Coronary artery (tissue), 2 donors: ENCODE measurements at regions not wholly inside any gene's neighbourhood (a gene's known extent, or its start where the extent isn't known, plus 50 kb on each side); places are given as distances from the start of the nearest gene placed in this dataset.
"Not testable (repeated sequence)": the region's sequence is repeated elsewhere in the genome, so short reads cannot be mapped to it uniquely, and the experiment has no call there.

ENCODE experiments used
- DNase-seq: peaks from one replicate; pipeline ENCODE4 v3.0.0-alpha.2; 2017; ENCODE audit warnings: low spot score
- H3K27ac ChIP-seq, 2 donors: fragments of 200-600 bp; sonication (generic); one replicate each; pipeline ENCODE4 v1.5.1; 2016 to 2019
- H3K4me3 ChIP-seq: fragments of 200-600 bp; sonication (generic); 2 replicates; pipeline ENCODE4 v1.5.1; 2016; ENCODE audit warnings: mild to moderate bottlenecking, moderate library complexity
- TF ChIP-seq, protein P1 (sequence below): fragments of 200-600 bp; sonication (generic); IDR thresholded peaks from one replicate; pipeline ENCODE4 v1.5.1; 2019; ENCODE audit warnings: antibody characterized with exemption

GRCh38 chr9:3648722-3649246 lies 123.0 kb upstream of the RFX3 start:
- no peak overlapping the region for H3K4me3 ChIP-seq
- no peak for DNase-seq
- TF ChIP-seq, protein P1, sequence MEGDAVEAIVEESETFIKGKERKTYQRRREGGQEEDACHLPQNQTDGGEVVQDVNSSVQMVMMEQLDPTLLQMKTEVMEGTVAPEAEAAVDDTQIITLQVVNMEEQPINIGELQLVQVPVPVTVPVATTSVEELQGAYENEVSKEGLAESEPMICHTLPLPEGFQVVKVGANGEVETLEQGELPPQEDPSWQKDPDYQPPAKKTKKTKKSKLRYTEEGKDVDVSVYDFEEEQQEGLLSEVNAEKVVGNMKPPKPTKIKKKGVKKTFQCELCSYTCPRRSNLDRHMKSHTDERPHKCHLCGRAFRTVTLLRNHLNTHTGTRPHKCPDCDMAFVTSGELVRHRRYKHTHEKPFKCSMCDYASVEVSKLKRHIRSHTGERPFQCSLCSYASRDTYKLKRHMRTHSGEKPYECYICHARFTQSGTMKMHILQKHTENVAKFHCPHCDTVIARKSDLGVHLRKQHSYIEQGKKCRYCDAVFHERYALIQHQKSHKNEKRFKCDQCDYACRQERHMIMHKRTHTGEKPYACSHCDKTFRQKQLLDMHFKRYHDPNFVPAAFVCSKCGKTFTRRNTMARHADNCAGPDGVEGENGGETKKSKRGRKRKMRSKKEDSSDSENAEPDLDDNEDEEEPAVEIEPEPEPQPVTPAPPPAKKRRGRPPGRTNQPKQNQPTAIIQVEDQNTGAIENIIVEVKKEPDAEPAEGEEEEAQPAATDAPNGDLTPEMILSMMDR, result no peak
- H3K27ac ChIP-seq, result no peak overlapping the region

DNA sequence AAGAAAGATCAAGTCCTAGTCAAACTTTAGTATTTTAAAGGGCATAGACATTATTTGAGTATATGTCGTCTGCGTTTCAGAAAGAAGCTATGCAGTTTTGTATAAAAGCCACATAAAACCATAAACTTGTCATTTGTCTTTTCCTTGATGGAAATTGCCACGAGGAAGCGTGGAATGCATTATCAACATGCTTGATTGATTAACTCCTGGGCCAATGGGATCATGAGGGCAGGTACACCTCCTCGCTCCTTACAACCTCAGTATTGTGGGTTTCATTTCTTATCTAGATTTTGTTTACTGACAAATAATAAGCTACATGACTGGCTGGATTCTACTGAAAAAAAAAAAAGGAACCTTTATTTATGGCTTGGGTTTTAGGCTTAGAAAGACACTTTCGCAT lies 122.5 kb upstream of the RFX3 start:
- Histone ChIP-seq H3K4me3 (no peak overlapping the region), H3K27ac (no peak overlapping the region)
- TF ChIP-seq, protein P1, result no peak
- no peak for DNase-seq

DNA sequence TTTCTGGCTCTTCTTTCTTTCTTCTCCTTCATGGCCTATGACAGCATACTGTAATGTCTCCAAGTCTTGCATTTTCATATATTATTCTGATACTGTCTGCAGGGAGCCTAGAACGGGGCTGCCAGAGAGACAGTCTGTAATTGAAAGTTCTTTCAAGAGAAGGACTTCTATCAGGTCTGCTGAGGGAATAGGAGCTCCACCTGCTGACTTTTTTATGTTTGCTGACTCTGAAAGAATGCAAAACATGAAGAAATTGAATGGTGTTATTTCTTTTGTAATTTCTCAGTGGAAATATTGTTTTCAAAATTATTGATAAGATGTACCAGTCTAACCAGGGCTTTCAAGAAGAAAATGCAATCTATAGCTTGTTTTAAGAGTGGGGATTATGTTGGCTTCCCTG lies 121.9 kb upstream of the RFX3 start:
- no peak overlapping the region for H3K4me3 ChIP-seq
- no peak for DNase-seq
- TF ChIP-seq, protein P1, result no peak
- no peak overlapping the region for H3K27ac ChIP-seq

GRCh38 chr9:3646226-3646625 lies 120.4 kb upstream of the RFX3 start:
- H3K27ac ChIP-seq, result no peak overlapping the region
- no peak for DNase-seq
- TF ChIP-seq, protein P1, result no peak
- no peak overlapping the region for H3K4me3 ChIP-seq

DNA sequence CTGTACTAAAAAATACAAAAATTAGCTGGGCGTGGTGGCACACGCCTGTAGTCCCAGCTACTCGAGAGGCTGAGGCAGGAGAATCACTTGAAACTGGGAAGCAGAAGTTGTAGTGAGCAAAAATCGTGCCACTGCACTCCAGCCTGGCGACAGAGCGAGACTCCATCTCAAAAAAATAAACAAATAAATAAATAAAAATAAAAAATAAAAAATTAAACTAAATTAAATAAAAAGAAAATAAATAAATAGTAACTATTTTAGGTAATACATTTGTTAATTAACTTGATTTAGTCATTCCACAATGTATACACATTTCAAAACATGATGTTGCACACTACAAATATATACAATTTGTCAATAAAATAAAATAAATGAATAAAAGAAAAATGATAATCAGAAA lies 116.3 kb upstream of the RFX3 start:
- not testable (repeated sequence) for H3K27ac ChIP-seq, DNase-seq, H3K4me3 ChIP-seq

DNA sequence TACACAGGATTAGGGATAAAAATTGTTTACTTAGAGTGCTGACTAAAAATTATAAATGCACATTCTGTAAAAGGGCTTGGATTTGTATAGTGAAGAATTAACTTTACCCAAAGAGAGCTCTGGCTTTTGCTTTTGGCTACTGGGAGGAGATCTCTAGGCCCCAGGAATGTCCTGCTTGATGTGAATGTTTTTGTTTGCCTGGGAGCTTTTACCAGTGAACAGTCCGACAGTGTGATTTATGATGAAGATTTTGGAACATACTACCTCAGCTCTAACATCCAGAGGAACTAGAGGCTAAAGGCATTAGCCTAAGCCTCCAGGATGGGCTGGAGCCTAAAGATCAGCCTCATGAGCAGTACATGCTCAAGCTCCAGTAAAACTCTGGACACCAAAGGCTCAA lies 103.7 kb upstream of the RFX3 start:
- Histone ChIP-seq H3K27ac (no peak overlapping the region), H3K4me3 (no peak overlapping the region)
- TF ChIP-seq, protein P1, result no peak
- DNase-seq, result no peak

DNA sequence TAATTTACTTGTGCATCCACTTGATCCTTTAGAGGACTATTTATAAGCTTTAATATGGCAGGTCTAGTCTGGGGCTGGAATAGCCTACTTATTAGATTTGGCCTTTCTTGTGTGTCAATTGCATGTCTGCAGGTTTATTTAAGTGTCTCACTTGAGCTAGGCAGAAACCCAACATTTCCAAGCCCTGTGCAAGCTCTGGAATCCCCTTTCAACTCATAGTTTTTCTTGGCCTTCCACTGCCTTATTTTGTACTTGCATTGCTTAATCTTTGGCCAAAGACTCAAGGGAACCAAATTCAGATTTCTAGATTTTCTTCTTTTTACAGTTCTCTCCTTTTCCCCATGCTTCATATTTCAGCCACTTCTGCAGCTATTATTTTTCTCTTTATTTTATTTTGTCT lies 102.4 kb upstream of the RFX3 start:
- TF ChIP-seq, protein P1, result no peak
- DNase-seq, result no peak
- H3K4me3 ChIP-seq, result no peak overlapping the region
- H3K27ac ChIP-seq, result peak overlapping the region in 1 of 2 donors; percentile 19

- TF ChIP-seq, protein P1, result no peak
- H3K4me3 ChIP-seq, result no peak overlapping the region
- DNase-seq, result no peak
- H3K27ac ChIP-seq, result no peak overlapping the region
Observed at GRCh38 chr9:3608011-3608410, 82.2 kb upstream of the RFX3 start.
